ENCODE measurements at regions not wholly inside any gene's neighbourhood (a gene's known extent, or its start where the extent isn't known, plus 50 kb on each side); places are given as distances from the start of the nearest gene placed in this dataset.

DNA sequence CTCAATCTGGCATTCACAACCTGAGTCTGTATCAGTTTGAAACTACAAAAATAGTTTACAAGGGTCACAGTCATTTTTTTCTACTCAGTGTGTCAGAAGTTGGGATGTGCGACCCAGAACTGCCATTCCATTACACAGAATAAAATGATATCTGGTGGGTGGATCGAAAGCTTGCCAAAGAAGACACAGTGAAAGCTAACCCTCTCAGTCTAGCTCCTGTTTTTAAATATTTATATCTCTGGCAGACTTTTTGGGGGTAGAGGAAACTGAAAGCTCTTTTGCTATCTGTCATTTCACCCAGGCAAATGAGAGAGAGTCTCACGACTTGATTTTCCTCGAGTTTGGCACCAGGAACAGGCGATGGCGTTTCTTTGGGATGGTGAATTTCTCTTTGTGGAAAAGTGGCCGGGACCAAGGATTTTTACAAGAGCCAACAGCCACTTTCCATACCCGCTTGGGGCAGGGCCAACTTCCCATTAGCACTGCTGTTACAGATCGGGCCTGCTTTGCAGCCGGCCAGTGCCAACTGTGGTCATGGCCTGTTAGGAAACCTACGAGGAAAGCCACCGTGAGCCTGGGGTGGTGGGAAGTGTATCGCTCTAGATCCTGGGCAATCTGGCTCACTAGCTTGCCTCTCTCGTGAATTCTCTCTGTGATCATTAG is 185.5 kb upstream of the NFIA start:
- Histone ChIP-seq H3K27ac (no peak overlapping the region), H3K9me3 (ENCODE audit: low read depth, low read length) (no peaks in the 10 kb centered on the region), H3K4me3 (no peak overlapping the region), H3K9ac (ENCODE audit: insufficient read length) (no peak overlapping the region), H3K36me3 (ENCODE audit: insufficient read depth, low read length) (no peaks in the 10 kb centered on the region)
- DNase-seq (ENCODE audit: low read depth, low spot score) = no peak
- TF ChIP-seq FOXP2 (optimal IDR thresholded peaks at IDR 0.05; ENCODE audit: control extremely low read depth, extremely low read length, insufficient read depth) = no peak
- no peak for TF ChIP-seq EZH2 (IDR thresholded peaks at IDR 0.05)
- no peak for TF ChIP-seq POLR2AphosphoS5 (IDR thresholded peaks at IDR 0.05; ENCODE audit: borderline replicate concordance, low read depth, low read length)

DNA sequence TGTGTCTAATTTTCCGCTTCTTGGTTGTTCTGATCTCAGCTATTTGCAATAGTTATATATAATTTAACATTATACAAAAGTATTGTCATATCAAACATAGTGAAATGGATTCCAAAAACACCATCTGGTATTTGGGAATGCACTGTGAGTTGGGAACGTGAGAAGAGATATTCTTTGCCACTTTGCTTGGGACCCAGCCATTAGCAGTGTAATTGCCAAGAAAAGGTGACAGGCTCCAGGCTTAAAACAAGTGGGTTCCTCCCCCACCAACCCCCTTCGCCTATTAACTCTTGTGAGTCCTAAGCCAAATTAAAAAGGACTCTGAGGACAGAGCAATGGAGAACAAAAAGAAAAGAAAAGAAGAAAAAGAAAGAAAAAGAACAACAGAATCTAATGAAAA is 186.7 kb upstream of the NFIA start:
- H3K4me3 ChIP-seq = no peak overlapping the region
- TF ChIP-seq FOXP2 (optimal IDR thresholded peaks at IDR 0.05; ENCODE audit: control extremely low read depth, extremely low read length, insufficient read depth) (no peak), EZH2 (IDR thresholded peaks at IDR 0.05) (no peak), POLR2AphosphoS5 (IDR thresholded peaks at IDR 0.05; ENCODE audit: borderline replicate concordance, low read depth, low read length) (no peak)
- no peak for DNase-seq (ENCODE audit: low read depth, low spot score)
- no peak overlapping the region for H3K27ac ChIP-seq
- H3K36me3 ChIP-seq (ENCODE audit: insufficient read depth, low read length) = no peaks in the 10 kb centered on the region
- H3K9me3 ChIP-seq (ENCODE audit: low read depth, low read length) = no peaks in the 10 kb centered on the region
- no peak overlapping the region for H3K9ac ChIP-seq (ENCODE audit: insufficient read length)

DNA sequence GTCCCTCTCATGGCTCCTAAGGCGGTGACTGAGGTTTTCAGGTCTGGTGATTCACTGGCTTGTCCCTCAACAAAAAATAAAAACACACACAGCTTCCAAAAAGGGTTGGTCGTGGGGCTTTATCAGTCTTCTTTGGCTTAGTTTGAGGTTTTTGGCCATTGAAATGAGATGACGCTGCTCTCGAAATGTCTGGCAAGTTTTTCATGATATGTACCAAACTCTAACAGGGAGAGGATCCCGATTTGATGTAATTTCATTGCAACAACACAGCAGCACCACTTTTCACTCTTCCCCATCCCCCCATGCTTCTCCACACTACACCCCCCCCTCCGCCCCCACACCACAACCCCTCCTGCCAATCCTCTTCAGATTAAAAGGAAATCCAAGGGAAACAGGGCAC is 187.1 kb upstream of the NFIA start:
- no peak for TF ChIP-seq POLR2AphosphoS5 (IDR thresholded peaks at IDR 0.05; ENCODE audit: borderline replicate concordance, low read depth, low read length)
- TF ChIP-seq FOXP2 (optimal IDR thresholded peaks at IDR 0.05; ENCODE audit: control extremely low read depth, extremely low read length, insufficient read depth) = no peak
- TF ChIP-seq EZH2 (IDR thresholded peaks at IDR 0.05) = no peak
- H3K36me3 ChIP-seq (ENCODE audit: insufficient read depth, low read length) = no peaks in the 10 kb centered on the region
- no peaks in the 10 kb centered on the region for H3K9me3 ChIP-seq (ENCODE audit: low read depth, low read length)
- no peak overlapping the region for H3K27ac ChIP-seq
- no peak overlapping the region for H3K9ac ChIP-seq (ENCODE audit: insufficient read length)
- DNase-seq (ENCODE audit: low read depth, low spot score) = no peak
- no peak overlapping the region for H3K4me3 ChIP-seq

DNA sequence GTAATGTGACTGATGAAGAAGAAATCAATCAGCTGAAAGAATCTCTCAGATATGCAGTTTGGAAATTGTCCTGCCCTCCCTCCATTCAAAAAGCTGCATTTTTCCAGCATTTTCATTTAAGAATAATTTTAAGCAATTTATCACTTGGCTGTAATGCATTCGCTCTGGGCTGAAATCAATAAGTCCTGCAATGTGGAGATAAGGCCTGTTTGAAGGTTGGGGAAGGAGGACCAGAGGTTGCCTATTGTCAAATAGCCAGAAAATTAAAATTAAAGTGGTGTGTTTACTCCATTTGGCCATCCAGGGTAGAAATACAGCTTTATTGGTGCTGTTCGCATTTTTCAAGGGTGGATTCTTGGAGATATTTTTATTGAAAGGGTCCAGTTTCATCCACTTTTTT is 187.6 kb upstream of the NFIA start:
- TF ChIP-seq EZH2 (IDR thresholded peaks at IDR 0.05) = no peak
- no peak for TF ChIP-seq FOXP2 (optimal IDR thresholded peaks at IDR 0.05; ENCODE audit: control extremely low read depth, extremely low read length, insufficient read depth)
- TF ChIP-seq POLR2AphosphoS5 (IDR thresholded peaks at IDR 0.05; ENCODE audit: borderline replicate concordance, low read depth, low read length) = no peak
- no peak overlapping the region for H3K27ac ChIP-seq
- no peak overlapping the region for H3K9ac ChIP-seq (ENCODE audit: insufficient read length)
- no peaks in the 10 kb centered on the region for H3K9me3 ChIP-seq (ENCODE audit: low read depth, low read length)
- no peak overlapping the region for H3K4me3 ChIP-seq
- H3K36me3 ChIP-seq (ENCODE audit: insufficient read depth, low read length) = no peaks in the 10 kb centered on the region
- no peak for DNase-seq (ENCODE audit: low read depth, low spot score)

DNA sequence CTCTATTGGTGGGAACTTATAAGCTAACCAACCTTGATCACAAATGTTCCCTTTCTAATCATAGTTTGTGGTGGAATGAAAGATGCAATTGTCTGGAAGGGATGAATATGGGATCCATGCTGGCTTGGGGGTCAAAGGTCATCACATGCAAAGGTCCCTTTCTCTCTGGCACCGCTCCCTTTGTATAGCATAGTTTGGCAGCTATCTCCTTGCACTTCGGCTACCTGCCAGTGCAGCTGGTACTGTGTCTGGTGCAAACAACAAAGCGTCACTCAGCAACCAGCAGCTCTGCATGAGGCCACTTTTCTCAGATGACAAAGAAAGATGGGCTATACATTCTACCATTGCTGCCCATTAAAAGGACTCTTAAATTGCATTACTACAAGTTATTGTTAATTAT is 188.2 kb upstream of the NFIA start:
- H3K27ac ChIP-seq = no peak overlapping the region
- DNase-seq (ENCODE audit: low read depth, low spot score) = no peak

DNA sequence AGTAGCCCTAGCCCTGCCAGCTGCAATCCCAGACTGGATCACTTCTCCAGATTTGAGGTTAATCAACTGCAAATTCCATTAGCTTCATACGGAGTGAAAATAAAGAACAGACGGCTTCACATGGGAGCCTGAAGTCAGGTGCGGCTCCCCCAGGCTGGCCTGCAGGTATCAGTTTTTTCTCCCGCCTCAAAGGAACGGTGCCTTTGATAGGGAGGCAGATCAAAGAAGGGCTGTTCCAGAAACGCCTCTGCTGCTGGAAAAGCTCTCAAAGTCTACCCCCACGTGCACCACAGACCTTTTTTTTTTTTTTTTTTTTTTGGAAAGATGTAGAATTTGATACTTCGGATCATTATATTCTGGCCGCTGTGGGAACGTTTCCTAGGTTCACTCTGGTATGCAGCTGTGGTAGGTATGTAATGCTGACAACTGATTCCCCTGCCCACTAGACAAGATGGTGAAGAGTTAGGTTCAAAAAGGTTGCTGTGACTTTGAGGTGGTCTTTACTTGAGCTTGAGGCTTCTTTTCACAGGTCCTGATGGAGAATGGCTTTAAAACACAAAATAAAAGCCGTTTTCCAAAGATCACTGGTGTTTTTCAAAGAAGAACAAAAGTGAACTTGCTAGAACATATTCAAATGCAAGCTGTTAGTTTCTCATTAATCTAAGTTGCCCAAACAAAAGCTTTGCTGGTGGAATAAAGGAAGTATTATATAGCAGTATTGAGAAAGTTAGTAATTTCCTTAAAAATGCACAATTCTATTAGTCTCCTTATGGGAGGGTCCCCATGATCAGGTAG is 189.0 kb upstream of the NFIA start:
- no peaks in the 10 kb centered on the region for H3K36me3 ChIP-seq (ENCODE audit: insufficient read depth, low read length)
- H3K9ac ChIP-seq (ENCODE audit: insufficient read length) = no peak overlapping the region
- H3K4me3 ChIP-seq = no peak overlapping the region
- no peak overlapping the region for H3K27ac ChIP-seq
- H3K9me3 ChIP-seq (ENCODE audit: low read depth, low read length) = no peaks in the 10 kb centered on the region
- TF ChIP-seq POLR2AphosphoS5 (IDR thresholded peaks at IDR 0.05; ENCODE audit: borderline replicate concordance, low read depth, low read length) = no peak
- no peak for TF ChIP-seq EZH2 (IDR thresholded peaks at IDR 0.05)
- TF ChIP-seq FOXP2 (optimal IDR thresholded peaks at IDR 0.05; ENCODE audit: control extremely low read depth, extremely low read length, insufficient read depth) = no peak
- DNase-seq (ENCODE audit: low read depth, low spot score) = no peak

More for the DNA sequence above, 188.2 kb upstream of the NFIA start:
- H3K9me3 ChIP-seq (ENCODE audit: low read depth, low read length) = no peaks in the 10 kb centered on the region
- TF ChIP-seq FOXP2 (optimal IDR thresholded peaks at IDR 0.05; ENCODE audit: control extremely low read depth, extremely low read length, insufficient read depth) (no peak), POLR2AphosphoS5 (IDR thresholded peaks at IDR 0.05; ENCODE audit: borderline replicate concordance, low read depth, low read length) (no peak), EZH2 (IDR thresholded peaks at IDR 0.05) (no peak)
- H3K36me3 ChIP-seq (ENCODE audit: insufficient read depth, low read length) = no peaks in the 10 kb centered on the region
- no peak overlapping the region for H3K4me3 ChIP-seq
- H3K9ac ChIP-seq (ENCODE audit: insufficient read length) = no peak overlapping the region

DNA sequence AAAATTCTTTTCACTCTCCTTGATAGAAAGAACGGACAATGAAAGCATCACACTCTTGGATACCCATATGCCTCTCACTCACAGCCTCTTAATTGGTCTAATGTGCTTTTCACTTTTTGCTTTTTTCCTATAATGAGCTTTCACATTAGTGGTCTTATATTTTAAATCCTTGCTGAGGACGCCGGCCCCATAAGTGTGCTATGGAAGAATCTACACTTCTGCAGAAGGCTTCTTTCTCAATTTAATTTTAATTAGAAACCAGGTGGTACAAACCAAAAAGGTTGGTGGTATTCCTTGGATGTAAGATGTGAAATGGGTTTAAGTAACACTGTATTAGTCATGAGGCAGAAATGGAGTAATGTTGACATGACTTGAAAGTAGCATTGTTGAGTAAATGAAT is 190.6 kb upstream of the NFIA start:
- no peak overlapping the region for H3K27ac ChIP-seq
- H3K9ac ChIP-seq (ENCODE audit: insufficient read length) = no peak overlapping the region
- H3K4me3 ChIP-seq = no peak overlapping the region
- no peaks in the 10 kb centered on the region for H3K9me3 ChIP-seq (ENCODE audit: low read depth, low read length)
- TF ChIP-seq EZH2 (IDR thresholded peaks at IDR 0.05) (no peak), POLR2AphosphoS5 (IDR thresholded peaks at IDR 0.05; ENCODE audit: borderline replicate concordance, low read depth, low read length) (no peak), FOXP2 (optimal IDR thresholded peaks at IDR 0.05; ENCODE audit: control extremely low read depth, extremely low read length, insufficient read depth) (no peak)
- no peak for DNase-seq (ENCODE audit: low read depth, low spot score)
- no peaks in the 10 kb centered on the region for H3K36me3 ChIP-seq (ENCODE audit: insufficient read depth, low read length)

DNA sequence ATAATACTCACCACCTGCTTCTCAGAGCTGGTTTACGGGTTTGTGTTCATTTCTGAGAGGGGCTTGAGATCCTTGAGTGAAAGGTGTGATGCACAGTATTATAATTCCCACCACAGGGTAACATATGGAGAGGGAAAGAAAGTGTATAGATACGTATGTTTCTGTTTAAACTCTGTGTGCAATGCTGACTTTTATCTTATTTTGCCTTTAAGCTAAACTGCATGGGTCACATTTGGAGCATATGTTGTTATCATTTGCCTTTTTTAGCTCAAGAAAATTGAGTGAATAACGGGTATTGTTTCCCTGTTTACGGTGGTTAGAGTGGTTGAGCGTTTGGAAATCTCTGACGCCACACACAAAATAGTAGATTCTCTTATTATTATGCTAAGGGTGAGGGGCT is 191.1 kb upstream of the NFIA start:
- Histone ChIP-seq H3K27ac (no peak overlapping the region), H3K4me3 (no peak overlapping the region), H3K9me3 (ENCODE audit: low read depth, low read length) (no peaks in the 10 kb centered on the region), H3K36me3 (ENCODE audit: insufficient read depth, low read length) (no peaks in the 10 kb centered on the region), H3K9ac (ENCODE audit: insufficient read length) (no peak overlapping the region)
- TF ChIP-seq POLR2AphosphoS5 (IDR thresholded peaks at IDR 0.05; ENCODE audit: borderline replicate concordance, low read depth, low read length) = no peak
- TF ChIP-seq EZH2 (IDR thresholded peaks at IDR 0.05) = no peak
- TF ChIP-seq FOXP2 (optimal IDR thresholded peaks at IDR 0.05; ENCODE audit: control extremely low read depth, extremely low read length, insufficient read depth) = no peak
- no peak for DNase-seq (ENCODE audit: low read depth, low spot score)

All from SK-N-MC (cell line).